Heart right ventricle (tissue), 16 donors: ENCODE measurements at regions not wholly inside any gene's neighbourhood (a gene's known extent, or its start where the extent isn't known, plus 50 kb on each side); places are given as distances from the start of the nearest gene placed in this dataset.

Experiments used
- ATAC-seq, 8 donors: fragments of 200-7000 bp; cut with Tn5 transposase; one replicate each; pipeline ENCODE4 v1.9.1; 2020; ENCODE audit warnings: mild to moderate bottlenecking in 8 of 8, moderate library complexity in 8 of 8, moderate number of reproducible peaks in 1 of 8
- DNase-seq, 2 donors: peaks; one replicate each; pipeline ENCODE4 v3.0.0-alpha.2; 2020
- H3K27ac ChIP-seq, 10 donors: fragments of 200-600 bp; sonication (generic) in 2 of 10; one replicate each; pipeline versions ENCODE4 v1.5.0 to v1.8.0; 2020 to 2022; ENCODE audit warnings: mild to moderate bottlenecking in 3 of 10
- H3K27me3 ChIP-seq, 7 donors: fragments of 200-600 bp; one replicate each; pipeline ENCODE4 v1.8.0; 2021 to 2022; ENCODE audit warnings: mild to moderate bottlenecking in 2 of 7
- H3K36me3 ChIP-seq, 9 donors: fragments of 200-600 bp; sonication (generic) in 1 of 9; one replicate each; pipeline versions ENCODE4 v1.5.0 to v1.8.0; 2020 to 2022; ENCODE audit warnings: mild to moderate bottlenecking in 2 of 9
- H3K4me1 ChIP-seq, 9 donors: fragments of 200-600 bp; sonication (generic) in 1 of 9; one replicate each; pipeline versions ENCODE4 v1.5.0 to v1.8.0; 2020 to 2022; ENCODE audit warnings: mild to moderate bottlenecking in 4 of 9
- H3K4me3 ChIP-seq, 10 donors: fragments of 200-600 bp; sonication (generic) in 2 of 10; one replicate each; pipeline versions ENCODE4 v1.5.0 to v1.8.0; 2020 to 2022; ENCODE audit warnings: mild to moderate bottlenecking in 7 of 10, moderate library complexity in 2 of 10
- H3K9me3 ChIP-seq, 11 donors: fragments of 200-600 bp in 10 of 11; sonication (generic) in 2 of 11; one replicate each; pipeline versions ENCODE4 v1.5.0 to v1.8.0; 2013 to 2022; ENCODE audit warnings: mild to moderate bottlenecking in 2 of 11, control low read depth in 1 of 11, moderate library complexity in 1 of 11
- WGBS, 2 donors: extraction: QIAGEN DNeasy Blood & Tissue Kit; methylation state at CpG; one replicate each; pipeline ENCODE4 v1.1.7; 2013; ENCODE audit warnings: inconsistent platforms in 1 of 2; 5-methylcytosine and 5-hydroxymethylcytosine counted together
- intact Hi-C, 10 donors: fragments of 100-400 bp; cut with DNase I; formaldehyde crosslinking; loops; one replicate each; pipeline versions ENCODE4 v1.11.1 to v1.14.2; 2022
- TF ChIP-seq, protein P1 (sequence below), 9 donors: fragments of 200-600 bp; sonication (generic) in 2 of 9; IDR thresholded peaks; one replicate each; pipeline versions ENCODE4 v1.5.0 to v1.8.0; 2021 to 2022; ENCODE audit warnings: antibody characterized with exemption in 9 of 9, mild to moderate bottlenecking in 5 of 9, moderate library complexity in 1 of 9
- donor health status: Arrhythmogenic right ventricular cardiomyopathy.
- donor health status: ischemic (EF 13 %, LVEDD 7.1; RV severe dilation, severe dysfunction).
- donor health status: healthy with polysubstance abuse.
- donor health status: DM: no; HTN: yes; CAD: no.
- donor health status: DM: no; HTN: no; CAD: no.
- donor health status: ischemic (EF 25% LVEDD 6.9; RV normal size, moderate dysfunction).
- donor health status: ischemic (EF 25% LVEDD 5.7; RV mildly dilated, moderate dysfunction).
- donor health status: healthy.
- donor health status: DM: yes; HTN: yes; CAD: no.
- donor health status: Ischemic cardiomyopathy.
- donor health status: ischemic (EF 35%, LVEDD 5.7; RV mildly dilated, moderate dysfunction).
- donor health status: nonischemic (EF 11% LVEDD 7.7; RV severe dilation, severe dysfunction).
- donor health status: DM: yes; HTN: yes; CAD: no.
- donor health status: PGD.
- donor health status: ischemic (EF 29% LVEDD 5.4; RV normal size, mild dysfunction).
- donor health status: nonischemic (EF 23%, LVEDD 6.1; RV moderate dilation, normal function).

DNA sequence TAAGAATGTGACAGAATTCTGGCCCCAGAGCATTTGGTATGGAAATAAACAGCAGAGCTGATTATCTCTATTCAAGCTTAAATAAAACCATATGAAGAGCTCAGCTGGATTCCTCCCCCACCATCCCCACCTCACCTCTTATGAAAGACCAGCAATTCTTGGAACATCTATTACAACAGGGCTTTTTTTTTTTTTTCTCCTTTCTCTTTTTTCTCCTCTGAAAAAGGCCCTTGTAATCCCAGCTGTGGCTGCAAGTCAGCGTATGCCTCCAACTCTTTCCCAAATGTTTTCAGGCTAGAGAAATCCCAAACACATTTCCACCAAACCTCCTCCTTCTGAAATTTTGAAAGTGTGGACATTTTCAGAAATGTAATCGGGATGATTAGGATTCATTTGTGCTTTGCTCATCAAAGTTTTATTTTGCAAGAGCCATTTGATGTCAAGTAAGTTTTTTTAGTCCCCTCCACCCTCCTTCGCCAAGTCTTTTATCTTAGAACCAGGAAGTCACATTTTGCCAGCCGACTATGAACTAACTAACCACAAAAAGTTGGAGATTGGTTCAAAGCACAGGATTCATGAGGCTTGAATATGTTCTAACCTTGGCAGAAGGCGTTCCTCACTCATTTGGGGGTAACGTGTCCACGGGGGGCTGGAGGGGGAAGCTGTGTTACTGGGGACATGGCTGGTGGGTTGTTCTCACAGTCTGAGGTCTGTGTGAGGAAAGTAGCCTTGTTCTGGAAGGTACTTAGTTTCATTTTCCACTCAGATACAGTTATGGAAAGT lies 142.0 kb upstream of the PDZRN3 start:
- Histone ChIP-seq H3K4me3 (peak overlapping the region in 5 of 10 donors; percentile 13 to 24 (median 21)), H3K36me3 (no peaks in the 10 kb centered on the region), H3K9me3 (peaks cover 0 to 8% (median 0%) of the 10 kb centered on the region in 11 donors), H3K27me3 (no peaks in the 10 kb centered on the region), H3K27ac (peak overlapping the region in 9 of 10 donors; percentile 26 to 79 (median 55)), H3K4me1 (peaks cover 0 to 27% (median 10%) of the 10 kb centered on the region in 9 donors)
- TF ChIP-seq, protein P1, sequence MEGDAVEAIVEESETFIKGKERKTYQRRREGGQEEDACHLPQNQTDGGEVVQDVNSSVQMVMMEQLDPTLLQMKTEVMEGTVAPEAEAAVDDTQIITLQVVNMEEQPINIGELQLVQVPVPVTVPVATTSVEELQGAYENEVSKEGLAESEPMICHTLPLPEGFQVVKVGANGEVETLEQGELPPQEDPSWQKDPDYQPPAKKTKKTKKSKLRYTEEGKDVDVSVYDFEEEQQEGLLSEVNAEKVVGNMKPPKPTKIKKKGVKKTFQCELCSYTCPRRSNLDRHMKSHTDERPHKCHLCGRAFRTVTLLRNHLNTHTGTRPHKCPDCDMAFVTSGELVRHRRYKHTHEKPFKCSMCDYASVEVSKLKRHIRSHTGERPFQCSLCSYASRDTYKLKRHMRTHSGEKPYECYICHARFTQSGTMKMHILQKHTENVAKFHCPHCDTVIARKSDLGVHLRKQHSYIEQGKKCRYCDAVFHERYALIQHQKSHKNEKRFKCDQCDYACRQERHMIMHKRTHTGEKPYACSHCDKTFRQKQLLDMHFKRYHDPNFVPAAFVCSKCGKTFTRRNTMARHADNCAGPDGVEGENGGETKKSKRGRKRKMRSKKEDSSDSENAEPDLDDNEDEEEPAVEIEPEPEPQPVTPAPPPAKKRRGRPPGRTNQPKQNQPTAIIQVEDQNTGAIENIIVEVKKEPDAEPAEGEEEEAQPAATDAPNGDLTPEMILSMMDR (IDR thresholded peaks at IDR 0.05): no peak
- ATAC-seq (peak; percentile 40 to 75 (median 68)), DNase-seq (peak in 1 of 2 donors; percentile 5)
- intact Hi-C loops: loop anchor here in 4 of 10 donors (2.0 to 10.0 kb wide), 4 partner anchors 142 to 262 kb away; partner anchors contain the start of gene PDZRN3 (in 1 of the 4)
- 36 to 52% methylated on average over 7 of the region's 7 CpGs for WGBS, 2 donors

DNA sequence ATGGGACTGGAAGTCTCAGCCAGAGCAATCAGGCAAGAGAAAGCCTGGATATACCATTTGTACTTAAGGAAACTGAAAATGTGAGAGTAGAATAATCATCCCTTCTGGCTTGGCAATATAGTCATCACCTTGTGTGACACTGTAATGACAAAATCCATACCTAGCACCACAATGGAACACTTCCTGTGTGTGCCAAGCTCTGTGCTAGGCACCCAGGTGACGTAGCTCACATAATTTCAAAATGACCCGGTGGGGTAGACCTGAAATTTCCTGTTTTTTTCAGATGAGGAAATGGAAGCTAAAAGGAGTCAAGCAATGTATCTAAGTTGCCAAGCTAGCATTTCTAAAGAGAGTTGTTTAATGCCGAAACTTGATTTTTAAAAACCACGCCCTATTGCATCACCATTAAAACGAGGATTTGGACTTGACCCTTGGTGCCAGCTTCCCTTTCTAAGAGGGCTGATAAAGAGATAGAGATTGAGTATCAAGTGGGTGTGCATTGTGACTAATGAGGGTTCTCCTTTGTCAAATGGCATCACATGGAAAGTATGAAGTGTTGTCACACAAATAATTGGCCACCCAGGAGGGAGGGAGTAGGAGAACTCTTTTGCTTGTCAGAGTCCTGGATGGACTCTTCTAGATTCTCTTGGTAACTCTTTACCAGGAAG lies 141.3 kb upstream of the PDZRN3 start:
- intact Hi-C loops: loop anchor here in 4 of 10 donors (2.0 to 10.0 kb wide), 4 partner anchors 141 to 261 kb away; partner anchors contain the start of gene PDZRN3 (in 1 of the 4)
- ATAC-seq (peak; percentile 15 to 78 (median 40)), DNase-seq (peak in 1 of 2 donors; percentile 8)
- TF ChIP-seq, protein P1 (IDR thresholded peaks at IDR 0.05): no peak
- WGBS, 2 donors: 66 to 70% methylated on average over 5 of the region's 5 CpGs
- Histone ChIP-seq H3K27ac (peak overlapping the region in 9 of 10 donors; percentile 26 to 79 (median 55)), H3K4me1 (peaks cover 0 to 27% (median 10%) of the 10 kb centered on the region in 9 donors), H3K4me3 (no peak overlapping the region), H3K27me3 (no peaks in the 10 kb centered on the region), H3K9me3 (peaks cover 0 to 8% (median 0%) of the 10 kb centered on the region in 11 donors), H3K36me3 (no peaks in the 10 kb centered on the region)

DNA sequence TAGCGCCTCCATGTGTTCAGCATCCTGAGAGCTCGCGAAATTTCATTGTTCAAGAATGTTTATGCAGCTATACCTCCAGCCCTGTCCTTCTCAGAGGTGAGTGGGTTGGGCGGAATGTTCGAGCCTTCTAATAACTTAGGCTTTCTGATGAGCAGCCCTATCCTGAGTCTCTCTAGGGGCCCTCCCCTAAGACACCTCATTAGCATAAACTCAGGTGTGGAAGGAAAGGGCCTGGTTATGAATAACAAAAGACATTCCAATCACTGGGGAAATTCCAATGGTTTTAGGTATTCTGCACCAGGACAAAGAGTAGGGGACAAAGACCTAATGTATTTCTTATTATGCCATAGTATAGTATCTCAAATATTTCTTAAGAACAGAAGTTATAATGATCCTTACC lies 138.1 kb upstream of the PDZRN3 start:
- Histone ChIP-seq H3K36me3 (no peaks in the 10 kb centered on the region), H3K9me3 (no peaks in the 10 kb centered on the region), H3K27ac (no peak overlapping the region), H3K4me3 (no peak overlapping the region), H3K4me1 (peaks cover 0 to 20% (median 3%) of the 10 kb centered on the region in 9 donors), H3K27me3 (no peaks in the 10 kb centered on the region)
- WGBS, 2 donors: 89 to 93% methylated on average over 5 of the region's 5 CpGs
- intact Hi-C loops: loop anchor here in 2 of 10 donors (10.0 kb wide), 2 partner anchors 138 to 258 kb away; partner anchors contain the start of gene PDZRN3 (in 1 of the 2)
- DNase-seq: no peak
- TF ChIP-seq, protein P1 (IDR thresholded peaks at IDR 0.05): no peak
- no peak for ATAC-seq

GRCh38 chr3:73759297-73759711 lies 134.6 kb upstream of the PDZRN3 start:
- no peaks in the 10 kb centered on the region for H3K27me3 ChIP-seq
- intact Hi-C loops: no loop called here
- peaks cover 0 to 6% (median 0%) of the 10 kb centered on the region in 11 donors for H3K9me3 ChIP-seq
- H3K27ac ChIP-seq: no peak overlapping the region
- DNase-seq: no peak
- H3K4me3 ChIP-seq: no peak overlapping the region
- WGBS, 2 donors: 54 to 73% methylated on average over 3 of the region's 3 CpGs
- TF ChIP-seq, protein P1 (IDR thresholded peaks at IDR 0.05): no peak
- H3K4me1 ChIP-seq: no peaks in the 10 kb centered on the region
- H3K36me3 ChIP-seq: no peaks in the 10 kb centered on the region
- no peak for ATAC-seq
